ENCODE measurements at regions not wholly inside any gene's neighbourhood (a gene's known extent, or its start where the extent isn't known, plus 50 kb on each side); places are given as distances from the start of the nearest gene placed in this dataset.
"Not testable (repeated sequence)": the region's sequence is repeated elsewhere in the genome, so short reads cannot be mapped to it uniquely, and the experiment has no call there.

DNA sequence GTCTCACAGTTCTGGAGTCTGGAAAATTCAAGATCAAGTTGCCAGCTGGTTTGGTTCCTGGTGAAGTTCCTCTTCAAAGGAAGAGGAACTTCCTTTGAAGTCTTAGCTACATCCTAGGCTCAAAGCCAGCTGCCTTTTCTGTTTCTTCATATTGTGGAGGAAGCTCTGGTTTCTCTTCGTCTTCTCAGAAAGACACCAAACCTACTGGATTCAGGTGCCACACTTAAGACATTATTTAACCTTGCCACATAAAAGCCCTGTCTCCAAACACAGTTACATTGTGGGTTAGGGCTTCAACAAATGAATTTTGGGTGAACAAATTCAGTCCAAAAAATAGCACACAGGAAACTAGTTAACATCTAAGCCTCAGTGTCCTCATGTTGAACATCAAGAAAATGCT is 1019.8 kb downstream of the GALC start:
- no peak for DNase-seq (ENCODE audit: low read depth)

DNA sequence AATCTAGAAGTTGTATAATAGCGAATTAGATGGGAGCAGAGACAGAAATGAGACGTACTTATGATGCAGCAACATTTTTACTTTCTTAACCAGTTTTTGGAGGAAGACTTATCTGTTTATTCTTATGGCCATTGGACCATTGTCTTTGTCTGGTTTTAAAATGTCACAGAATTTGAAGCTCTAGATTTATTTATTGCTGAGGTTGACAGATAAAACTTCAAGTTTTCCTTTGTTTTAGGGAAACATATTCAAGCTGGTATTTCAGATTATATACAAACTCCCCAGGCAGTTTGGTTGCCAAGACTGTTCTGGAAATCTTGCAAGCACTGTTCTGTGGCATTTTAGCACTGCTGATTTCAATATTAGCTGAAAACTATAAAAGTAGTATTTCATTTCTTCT is 1021.7 kb downstream of the GALC start:
- no peak for DNase-seq (ENCODE audit: low read depth)

GRCh38 chr14:86961106-86961716 is 1031.8 kb downstream of the GALC start:
- DNase-seq (ENCODE audit: low read depth), result no peak

- DNase-seq (ENCODE audit: low read depth), result no peak
Observed at GRCh38 chr14:86955771-86956354, 1037.1 kb downstream of the GALC start.

GRCh38 chr14:86954623-86955022 is 1038.4 kb downstream of the GALC start:
- DNase-seq (ENCODE audit: low read depth), result no peak

DNA sequence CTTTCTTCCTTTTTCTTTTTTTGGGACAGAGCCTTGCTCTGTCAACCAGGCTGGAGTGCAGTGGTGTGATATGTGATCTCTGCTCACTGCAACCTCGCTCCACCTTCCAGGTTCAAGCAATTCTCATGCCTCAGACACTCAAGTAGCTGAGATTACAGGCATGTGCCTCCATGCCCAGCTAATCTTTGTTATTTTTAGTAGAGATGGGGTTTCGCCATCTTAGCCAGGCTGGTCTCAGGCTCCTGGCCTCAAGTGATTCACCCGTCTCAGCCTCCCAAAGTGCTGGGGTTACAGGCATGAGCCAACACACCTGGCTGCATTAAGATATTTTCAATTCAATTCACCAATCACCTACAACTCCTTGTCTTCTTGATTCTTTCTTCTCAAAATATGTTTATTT is 1046.5 kb downstream of the GALC start:
- DNase-seq (ENCODE audit: low read depth), result no peak

DNA sequence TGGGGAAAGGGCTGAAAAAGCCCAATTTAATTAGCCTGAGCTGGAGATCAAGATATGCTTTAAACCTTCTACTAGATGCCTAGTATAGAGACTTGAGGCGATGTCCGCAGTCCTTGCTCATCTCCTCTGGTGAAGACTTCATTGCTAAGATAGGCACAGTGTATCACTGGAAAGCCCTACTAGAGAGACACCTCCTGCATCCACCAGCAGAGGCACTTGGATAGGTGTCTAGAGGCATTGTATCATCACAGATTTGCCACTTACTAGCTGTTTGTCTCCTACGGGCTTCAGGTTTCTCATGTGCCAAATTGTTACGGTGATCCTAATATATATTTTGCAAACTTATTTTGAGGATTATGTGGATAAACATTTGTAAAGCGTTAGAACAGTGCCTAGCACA is 1048.5 kb downstream of the GALC start:
- DNase-seq (ENCODE audit: low read depth), result no peak

- no peak for DNase-seq (ENCODE audit: low read depth)
Observed at GRCh38 chr14:86943391-86944365, 1049.3 kb downstream of the GALC start.

DNA sequence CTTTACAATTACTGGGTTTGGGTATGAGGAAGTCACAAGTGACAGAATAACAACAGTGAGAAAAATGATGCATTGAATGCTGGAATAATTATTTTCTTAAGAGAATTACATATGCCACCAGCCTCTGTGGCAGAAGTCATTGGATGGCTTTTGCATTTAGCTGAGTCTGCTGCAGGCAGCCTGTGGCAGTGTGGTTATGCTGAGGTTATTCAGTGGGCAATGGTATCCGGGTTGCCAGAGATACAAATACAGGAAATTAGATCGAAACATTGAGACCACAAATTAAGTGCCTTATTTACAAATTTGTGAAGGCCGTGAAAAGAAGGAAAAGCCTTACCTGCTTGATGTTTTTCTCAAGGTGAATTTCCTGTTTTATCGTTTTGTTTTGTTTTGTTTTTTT is 1050.0 kb downstream of the GALC start:
- no peak for DNase-seq (ENCODE audit: low read depth)

- no peak for DNase-seq (ENCODE audit: low read depth)
Observed at GRCh38 chr14:86940106-86940505, 1052.9 kb downstream of the GALC start.

GRCh38 chr14:86938320-86938719 is 1054.7 kb downstream of the GALC start:
- DNase-seq (ENCODE audit: low read depth), result no peak

DNA sequence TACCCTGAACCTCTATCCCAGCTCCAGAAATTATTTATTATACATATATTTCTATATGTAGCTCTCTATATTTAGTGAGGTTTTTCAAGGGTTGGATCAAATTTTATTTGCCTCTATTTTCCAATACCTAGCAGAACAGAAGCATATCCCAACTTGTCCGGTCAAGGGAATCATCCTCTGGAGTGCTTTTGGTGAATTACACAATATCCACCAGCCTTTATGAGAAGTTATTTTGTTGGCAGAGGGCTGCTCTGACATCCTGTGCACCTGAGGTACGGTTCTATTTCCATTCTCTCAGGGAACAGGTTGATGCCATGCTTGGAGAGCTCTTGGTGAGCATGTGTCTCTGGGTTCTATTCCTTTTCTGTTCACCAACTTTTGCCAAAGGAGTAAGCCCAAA is 1056.4 kb downstream of the GALC start:
- no peak for DNase-seq (ENCODE audit: low read depth)

- no peak for DNase-seq (ENCODE audit: low read depth)
Observed at GRCh38 chr14:86935241-86935885, 1057.6 kb downstream of the GALC start.

GRCh38 chr14:86933958-86934595 is 1058.9 kb downstream of the GALC start:
- no peak for DNase-seq (ENCODE audit: low read depth)

DNA sequence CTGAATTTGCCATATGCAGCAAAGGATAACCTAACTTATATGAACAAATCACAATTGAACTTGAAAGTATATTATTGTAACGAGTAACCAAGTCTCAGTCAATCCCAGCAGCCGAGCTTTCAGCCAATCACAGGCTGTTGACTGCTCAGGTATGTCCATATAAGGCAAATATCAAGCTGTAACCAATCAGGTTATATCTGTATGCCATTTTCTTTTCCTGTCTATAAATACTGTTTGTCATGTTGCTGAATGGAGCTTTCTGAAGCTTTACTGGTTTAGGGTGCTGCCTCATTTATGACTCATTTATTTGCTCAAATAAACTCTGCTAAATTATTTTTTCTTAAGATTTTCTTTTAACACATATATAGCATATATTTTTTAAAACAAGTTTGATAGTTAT is 1059.5 kb downstream of the GALC start:
- no peak for DNase-seq (ENCODE audit: low read depth)

GRCh38 chr14:86915406-86915805 is 1077.6 kb downstream of the GALC start:
- DNase-seq (ENCODE audit: low read depth), result no peak

DNA sequence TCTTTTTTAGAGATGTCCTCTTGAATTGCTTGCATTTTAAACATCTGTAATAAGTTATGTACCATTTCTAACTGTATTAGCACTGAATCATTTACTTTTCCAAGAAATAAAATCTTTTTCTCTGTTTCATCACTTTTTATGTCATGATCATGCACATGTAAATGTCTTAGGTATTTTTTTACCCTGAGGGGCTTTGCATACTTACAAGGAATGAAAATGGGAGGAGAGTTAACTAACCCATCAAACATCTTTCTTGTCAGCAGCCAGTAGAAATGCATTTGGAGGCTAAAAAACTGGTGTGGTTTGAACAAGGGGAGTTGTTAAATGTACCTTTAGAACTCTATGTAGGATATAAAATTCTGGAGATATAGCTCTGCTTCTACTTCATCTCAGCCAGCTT is 1080.3 kb downstream of the GALC start:
- no peak for DNase-seq (ENCODE audit: low read depth)

GRCh38 chr14:86911486-86911885 is 1081.5 kb downstream of the GALC start:
- no peak for DNase-seq (ENCODE audit: low read depth)

- not testable (repeated sequence) for DNase-seq (ENCODE audit: low read depth)
Observed at GRCh38 chr14:86905386-86905926, 1087.5 kb downstream of the GALC start.

- DNase-seq (ENCODE audit: low read depth), result no peak
Observed at GRCh38 chr14:86902176-86902950, 1090.6 kb downstream of the GALC start.

Measured in activated T-helper 1 cell treated with Interleukin-2 at 50 U/mL for 16 hours (primary cell).